ENCODE measurements at regions not wholly inside any gene's neighbourhood (a gene's known extent, or its start where the extent isn't known, plus 50 kb on each side); places are given as distances from the start of the nearest gene placed in this dataset.

GRCh38 chr11:22477312-22477711, 139.1 kb downstream of the SLC17A6 start:
- DNase-seq (ENCODE audit: low read depth): no peak
- H3K4me3 ChIP-seq (ENCODE audit: low read depth, low read length): no peak overlapping the region
- no peak for TF ChIP-seq CTCF (IDR thresholded peaks at IDR 0.05; ENCODE audit: low read depth, low read length, missing control alignments)

- DNase-seq (ENCODE audit: low read depth): no peak
- no peak overlapping the region for H3K4me3 ChIP-seq (ENCODE audit: low read depth, low read length)
- no peak for TF ChIP-seq CTCF (IDR thresholded peaks at IDR 0.05; ENCODE audit: low read depth, low read length, missing control alignments)
Observed at GRCh38 chr11:22476589-22476988, 138.4 kb downstream of the SLC17A6 start.

- no peak for DNase-seq (ENCODE audit: low read depth)
- H3K4me3 ChIP-seq (ENCODE audit: low read depth, low read length): no peak overlapping the region
- TF ChIP-seq CTCF (IDR thresholded peaks at IDR 0.05; ENCODE audit: low read depth, low read length, missing control alignments): no peak
Observed at GRCh38 chr11:22474616-22475015, 136.4 kb downstream of the SLC17A6 start.

- TF ChIP-seq CTCF (IDR thresholded peaks at IDR 0.05; ENCODE audit: low read depth, low read length, missing control alignments): no peak
- no peak overlapping the region for H3K4me3 ChIP-seq (ENCODE audit: low read depth, low read length)
Observed at GRCh38 chr11:22473586-22473985, 135.4 kb downstream of the SLC17A6 start.

GRCh38 chr11:22472306-22472705, 134.1 kb downstream of the SLC17A6 start:
- no peak for TF ChIP-seq CTCF (IDR thresholded peaks at IDR 0.05; ENCODE audit: low read depth, low read length, missing control alignments)
- no peak for DNase-seq (ENCODE audit: low read depth)
- no peak overlapping the region for H3K4me3 ChIP-seq (ENCODE audit: low read depth, low read length)

More at GRCh38 chr11:22473586-22473985, 135.4 kb downstream of the SLC17A6 start:
- no peak for DNase-seq (ENCODE audit: low read depth)

- TF ChIP-seq CTCF (IDR thresholded peaks at IDR 0.05; ENCODE audit: low read depth, low read length, missing control alignments): no peak
- DNase-seq (ENCODE audit: low read depth): no peak
- H3K4me3 ChIP-seq (ENCODE audit: low read depth, low read length): no peak overlapping the region
Observed at GRCh38 chr11:22471385-22471784, 133.2 kb downstream of the SLC17A6 start.

GRCh38 chr11:22467741-22468140, 129.6 kb downstream of the SLC17A6 start:
- no peak for TF ChIP-seq CTCF (IDR thresholded peaks at IDR 0.05; ENCODE audit: low read depth, low read length, missing control alignments)
- H3K4me3 ChIP-seq (ENCODE audit: low read depth, low read length): no peak overlapping the region
- no peak for DNase-seq (ENCODE audit: low read depth)
